Activated CD8-positive, alpha-beta T cell treated with anti-CD3 and anti-CD28 coated beads, Interleukin-2, amount 10 ng/mL, durations not matched to agents 7 days and 5 days (primary cell): ENCODE measurements at regions not wholly inside any gene's neighbourhood (a gene's known extent, or its start where the extent isn't known, plus 50 kb on each side); places are given as distances from the start of the nearest gene placed in this dataset.
A peak's percentile ranks its signal among the peaks of the same experiment; 100 is the strongest.

Experiments
- ATAC-seq: fragments of 150-1000 bp; cut with Tn5 transposase; one replicate; pipeline ENCODE4 v1.10.0; 2021; ENCODE audit warnings: moderate library complexity
- CTCF ChIA-PET: fragments of 350-600 bp; sonication (Branson Sonifier 250); formaldehyde crosslinking; loops from one replicate; lab custom pipeline; 2021; ENCODE audit warnings: antibody characterized with exemption; lab: Charles Lee
- POLR2A ChIA-PET: fragments of 350-600 bp; sonication (Branson Sonifier 250); formaldehyde crosslinking; loops from one replicate; lab custom pipeline; 2021; ENCODE audit warnings: antibody characterized with exemption; lab: Charles Lee
- DNase-seq: peaks from one replicate; pipeline ENCODE4 v3.0.0-alpha.2; 2020
- H3K27ac Mint-ChIP-seq: one replicate; pipeline ENCODE4 v1.8.0; 2021; ENCODE audit warnings: mild to moderate bottlenecking, mixed read lengths
- H3K27me3 Mint-ChIP-seq: one replicate; pipeline ENCODE4 v1.8.0; 2021; ENCODE audit warnings: low read depth, mixed read lengths
- H3K36me3 Mint-ChIP-seq: one replicate; pipeline ENCODE4 v1.8.0; 2021; ENCODE audit warnings: low read depth, mixed read lengths
- H3K4me1 Mint-ChIP-seq: one replicate; pipeline ENCODE4 v1.8.0; 2021; ENCODE audit warnings: low read depth, mixed read lengths
- H3K4me3 Mint-ChIP-seq: one replicate; pipeline ENCODE4 v1.8.0; 2021; ENCODE audit warnings: mild to moderate bottlenecking, mixed read lengths
- H3K9me3 Mint-ChIP-seq: one replicate; pipeline ENCODE4 v1.8.0; 2022; ENCODE audit warnings: mixed read lengths; ENCODE audit not compliant: insufficient read depth

- H3K4me3 Mint-ChIP-seq: no peak overlapping the region
- H3K4me1 Mint-ChIP-seq: peaks cover 19% of the 10 kb centered on the region
- H3K36me3 Mint-ChIP-seq: no peaks in the 10 kb centered on the region
- ATAC-seq: no peak
- DNase-seq: no peak
- H3K27ac Mint-ChIP-seq: no peak overlapping the region
- POLR2A ChIA-PET: no interaction called here
- no peaks in the 10 kb centered on the region for H3K9me3 Mint-ChIP-seq
- CTCF ChIA-PET: no interaction called here
- peaks cover 35% of the 10 kb centered on the region for H3K27me3 Mint-ChIP-seq
Observed at GRCh38 chr5:159730285-159730684, 186.0 kb upstream of the ADRA1B start.

DNA sequence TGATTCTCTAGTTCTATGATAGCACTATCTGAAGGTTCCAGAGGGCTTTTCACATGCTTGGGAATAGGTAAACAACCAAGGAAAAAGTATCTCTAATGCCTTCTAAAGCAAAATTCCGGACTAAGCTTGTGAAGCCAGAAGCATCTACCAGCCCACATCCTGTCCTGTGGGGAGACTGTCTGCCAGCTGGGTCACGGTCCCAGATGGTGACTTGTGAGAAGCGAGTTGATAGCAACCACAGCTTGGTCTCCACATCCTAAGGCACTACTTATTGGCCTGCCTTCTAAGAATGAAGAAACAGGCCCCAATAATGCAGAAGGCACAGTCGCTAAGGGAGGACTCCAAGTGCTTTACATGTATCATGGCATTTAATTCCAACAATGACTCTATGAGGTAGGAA lies 184.1 kb upstream of the ADRA1B start:
- CTCF ChIA-PET: no interaction called here
- POLR2A ChIA-PET: interaction anchor here (0.6 kb wide), 1 partner anchor 162 kb away, joined by 3 read pairs; no protein-coding TSS in a partner anchor
- Mint-ChIP-seq H3K9me3 (no peaks in the 10 kb centered on the region), H3K4me1 (peaks cover 19% of the 10 kb centered on the region), H3K27me3 (peaks cover 35% of the 10 kb centered on the region), H3K36me3 (no peaks in the 10 kb centered on the region), H3K4me3 (no peak overlapping the region), H3K27ac (no peak overlapping the region)
- DNase-seq (peak; percentile 55), ATAC-seq (no peak)

DNA sequence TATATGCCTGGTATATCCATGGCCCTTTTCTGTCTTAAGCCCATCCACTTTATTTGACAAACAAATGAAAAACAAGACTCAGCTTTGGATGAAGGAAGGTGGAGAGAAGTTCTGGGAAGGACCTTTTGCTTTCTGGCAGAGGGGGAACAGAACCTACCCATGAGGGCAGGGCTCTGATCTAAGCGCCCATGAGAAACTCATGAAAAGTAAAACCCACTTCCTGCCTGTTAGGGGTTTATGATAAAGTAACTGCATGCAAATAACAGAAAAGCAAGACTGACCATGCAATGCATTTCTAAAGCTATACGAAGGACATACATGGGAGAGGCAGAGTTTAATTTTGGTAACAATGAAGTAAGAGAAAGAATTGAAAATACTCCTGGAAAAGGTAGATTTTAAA lies 181.9 kb upstream of the ADRA1B start:
- Mint-ChIP-seq H3K27ac (no peak overlapping the region), H3K4me3 (no peak overlapping the region), H3K36me3 (no peaks in the 10 kb centered on the region), H3K4me1 (peaks cover 19% of the 10 kb centered on the region), H3K27me3 (peaks cover 33% of the 10 kb centered on the region), H3K9me3 (no peaks in the 10 kb centered on the region)
- CTCF ChIA-PET: interaction anchor here (1.2 kb wide), 1 partner anchor 448 kb away, joined by 3 read pairs; no protein-coding TSS in a partner anchor
- POLR2A ChIA-PET: no interaction called here
- DNase-seq: no peak
- ATAC-seq: no peak

DNA sequence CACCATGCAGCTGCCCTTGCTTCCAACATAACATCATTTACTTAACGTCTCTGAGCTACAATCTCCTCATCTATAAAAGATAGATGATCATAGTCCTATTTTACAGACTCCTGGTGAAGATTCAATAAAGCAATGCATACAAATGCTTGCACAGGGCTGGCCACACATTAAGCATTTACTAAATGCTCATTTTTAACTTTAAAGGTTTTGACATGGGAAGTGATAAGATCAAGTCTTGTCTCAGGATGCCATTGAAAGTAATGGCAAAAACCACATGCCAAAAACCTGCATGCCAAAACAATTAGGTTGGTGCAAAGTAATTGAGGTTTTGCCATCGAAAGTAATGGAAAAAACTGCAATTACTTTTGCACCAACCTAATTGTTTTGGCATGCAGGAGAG lies 181.2 kb upstream of the ADRA1B start:
- ChIA-PET POLR2A (no interaction called here), CTCF (no interaction called here)
- ATAC-seq (no peak), DNase-seq (no peak)
- no peaks in the 10 kb centered on the region for H3K36me3 Mint-ChIP-seq
- H3K27ac Mint-ChIP-seq: no peak overlapping the region
- H3K4me3 Mint-ChIP-seq: no peak overlapping the region
- no peaks in the 10 kb centered on the region for H3K9me3 Mint-ChIP-seq
- peaks cover 19% of the 10 kb centered on the region for H3K4me1 Mint-ChIP-seq
- H3K27me3 Mint-ChIP-seq: peaks cover 30% of the 10 kb centered on the region

- no peak overlapping the region for H3K4me3 Mint-ChIP-seq
- peaks cover 28% of the 10 kb centered on the region for H3K27me3 Mint-ChIP-seq
- H3K27ac Mint-ChIP-seq: no peak overlapping the region
- ChIA-PET POLR2A (no interaction called here), CTCF (no interaction called here)
- no peaks in the 10 kb centered on the region for H3K36me3 Mint-ChIP-seq
- DNase-seq (no peak), ATAC-seq (no peak)
- H3K9me3 Mint-ChIP-seq: no peaks in the 10 kb centered on the region
- H3K4me1 Mint-ChIP-seq: peaks cover 19% of the 10 kb centered on the region
Observed at GRCh38 chr5:159735749-159736660, 180.3 kb upstream of the ADRA1B start.

- ChIA-PET CTCF (no interaction called here), POLR2A (no interaction called here)
- H3K4me3 Mint-ChIP-seq: no peak overlapping the region
- H3K9me3 Mint-ChIP-seq: no peaks in the 10 kb centered on the region
- H3K27me3 Mint-ChIP-seq: peaks cover 22% of the 10 kb centered on the region
- H3K4me1 Mint-ChIP-seq: peaks cover 19% of the 10 kb centered on the region
- DNase-seq: no peak
- ATAC-seq: no peak
- H3K36me3 Mint-ChIP-seq: no peaks in the 10 kb centered on the region
- no peak overlapping the region for H3K27ac Mint-ChIP-seq
Observed at GRCh38 chr5:159736844-159737243, 179.4 kb upstream of the ADRA1B start.

GRCh38 chr5:159737263-159737662 lies 179.0 kb upstream of the ADRA1B start:
- Mint-ChIP-seq H3K4me1 (peaks cover 17% of the 10 kb centered on the region), H3K4me3 (no peak overlapping the region), H3K27ac (no peak overlapping the region), H3K9me3 (no peaks in the 10 kb centered on the region), H3K36me3 (no peaks in the 10 kb centered on the region), H3K27me3 (peaks cover 22% of the 10 kb centered on the region)
- ChIA-PET POLR2A (no interaction called here), CTCF (no interaction called here)
- ATAC-seq: no peak
- DNase-seq: no peak

GRCh38 chr5:159741829-159742322 lies 174.4 kb upstream of the ADRA1B start:
- ChIA-PET CTCF (no interaction called here), POLR2A (no interaction called here)
- H3K36me3 Mint-ChIP-seq: no peaks in the 10 kb centered on the region
- no peak overlapping the region for H3K4me3 Mint-ChIP-seq
- H3K4me1 Mint-ChIP-seq: no peaks in the 10 kb centered on the region
- H3K27ac Mint-ChIP-seq: no peak overlapping the region
- no peaks in the 10 kb centered on the region for H3K9me3 Mint-ChIP-seq
- peaks cover 19% of the 10 kb centered on the region for H3K27me3 Mint-ChIP-seq
- no peak for ATAC-seq
- no peak for DNase-seq

- POLR2A ChIA-PET: no interaction called here
- Mint-ChIP-seq H3K36me3 (no peaks in the 10 kb centered on the region), H3K27me3 (peaks cover 16% of the 10 kb centered on the region), H3K27ac (no peak overlapping the region), H3K4me3 (no peak overlapping the region), H3K9me3 (no peaks in the 10 kb centered on the region), H3K4me1 (no peaks in the 10 kb centered on the region)
- DNase-seq (no peak), ATAC-seq (no peak)
- CTCF ChIA-PET: interaction anchor here (1.4 kb wide), 1 partner anchor 10 kb away, joined by 3 read pairs; no protein-coding TSS in a partner anchor
Observed at GRCh38 chr5:159743234-159743633, 173.0 kb upstream of the ADRA1B start.

DNA sequence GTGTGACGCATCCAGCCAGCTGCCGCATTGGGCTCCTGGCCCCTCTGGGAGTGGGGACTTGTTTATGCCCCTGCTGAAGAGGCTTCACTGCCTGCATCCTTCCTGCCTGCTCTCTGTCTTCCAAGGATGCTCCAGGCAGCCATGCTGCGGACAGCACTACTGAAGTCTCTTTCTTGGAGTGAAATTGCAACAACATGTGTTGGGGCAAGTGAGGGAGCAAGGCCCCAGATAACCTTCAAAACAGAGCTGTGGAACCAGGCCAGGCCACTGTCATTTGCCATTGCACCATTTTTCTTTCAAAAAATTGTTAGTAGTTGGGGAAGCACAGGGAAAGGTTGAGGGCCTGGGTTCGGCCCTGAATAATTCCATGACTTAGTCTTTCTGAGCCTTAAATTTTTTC lies 169.6 kb upstream of the ADRA1B start:
- no peak overlapping the region for H3K27ac Mint-ChIP-seq
- ATAC-seq (no peak), DNase-seq (no peak)
- POLR2A ChIA-PET: no interaction called here
- CTCF ChIA-PET: no interaction called here
- H3K4me3 Mint-ChIP-seq: no peak overlapping the region
- peaks cover 2% of the 10 kb centered on the region for H3K9me3 Mint-ChIP-seq
- no peaks in the 10 kb centered on the region for H3K36me3 Mint-ChIP-seq
- H3K4me1 Mint-ChIP-seq: peaks cover 3% of the 10 kb centered on the region
- peaks cover 4% of the 10 kb centered on the region for H3K27me3 Mint-ChIP-seq

DNA sequence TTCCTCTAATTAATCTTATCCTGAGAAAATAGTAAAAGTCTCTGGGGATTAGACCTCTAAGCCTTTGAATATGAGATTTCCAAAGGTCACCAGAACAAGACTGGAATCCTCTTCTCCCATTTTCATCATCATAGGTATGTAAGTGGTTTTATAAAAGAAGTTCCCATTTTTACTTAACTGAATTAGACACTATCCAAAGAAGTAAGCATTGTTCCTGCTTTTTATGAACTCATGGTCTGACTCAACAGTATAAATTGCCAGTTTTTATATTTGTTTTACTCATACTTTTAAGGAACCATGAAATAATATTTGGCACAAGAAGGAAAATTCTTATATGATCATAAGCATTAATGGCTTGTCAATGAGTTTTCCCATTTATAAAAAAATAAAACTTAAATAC lies 167.1 kb upstream of the ADRA1B start:
- H3K27ac Mint-ChIP-seq: no peak overlapping the region
- CTCF ChIA-PET: no interaction called here

GRCh38 chr5:159750226-159750625 lies 166.1 kb upstream of the ADRA1B start:
- H3K27ac Mint-ChIP-seq: no peak overlapping the region
- ChIA-PET CTCF (no interaction called here), POLR2A (no interaction called here)
- H3K27me3 Mint-ChIP-seq: no peaks in the 10 kb centered on the region
- DNase-seq (no peak), ATAC-seq (no peak)
- H3K9me3 Mint-ChIP-seq: peaks cover 9% of the 10 kb centered on the region
- H3K36me3 Mint-ChIP-seq: no peaks in the 10 kb centered on the region
- peaks cover 3% of the 10 kb centered on the region for H3K4me1 Mint-ChIP-seq
- H3K4me3 Mint-ChIP-seq: no peak overlapping the region

More for the DNA sequence above, 167.1 kb upstream of the ADRA1B start:
- H3K36me3 Mint-ChIP-seq: no peaks in the 10 kb centered on the region
- peaks cover 3% of the 10 kb centered on the region for H3K4me1 Mint-ChIP-seq
- POLR2A ChIA-PET: no interaction called here
- no peak overlapping the region for H3K4me3 Mint-ChIP-seq
- peaks cover 4% of the 10 kb centered on the region for H3K27me3 Mint-ChIP-seq
- H3K9me3 Mint-ChIP-seq: peaks cover 9% of the 10 kb centered on the region
- ATAC-seq (no peak), DNase-seq (no peak)
